ENCODE measurements at regions not wholly inside any gene's neighbourhood (a gene's known extent, or its start where the extent isn't known, plus 50 kb on each side); places are given as distances from the start of the nearest gene placed in this dataset.

GRCh38 chr6:126788861-126789365 is 329.6 kb upstream of the RSPO3 start:
- TF ChIP-seq CTCF (IDR thresholded peaks at IDR 0.05; ENCODE audit: insufficient read depth, low read depth, low read length) = no peak
- TF ChIP-seq EZH2 (IDR thresholded peaks at IDR 0.05; ENCODE audit: insufficient read depth, low read length) = no peak
